HG03439 (cell line): ENCODE measurements at regions not wholly inside any gene's neighbourhood (a gene's known extent, or its start where the extent isn't known, plus 50 kb on each side); places are given as distances from the start of the nearest gene placed in this dataset.
"Not testable (repeated sequence)": the region's sequence is repeated elsewhere in the genome, so short reads cannot be mapped to it uniquely, and the experiment has no call there.

Experiments
- ATAC-seq: cut with Tn5 transposase; IDR thresholded peaks from one replicate; pipeline ENCODE4 v1.9.1; 2021; ENCODE audit warnings: mild to moderate bottlenecking, moderate library complexity; ENCODE audit not compliant: unreplicated experiment

GRCh38 chr14:71803539-71804260 lies 128.5 kb upstream of the RGS6 start:
- ATAC-seq = no peak

- ATAC-seq = no peak
These were observed 127.2 kb upstream of the RGS6 start for GRCh38 chr14:71804992-71805391.

- ATAC-seq = not testable (repeated sequence)
These were observed 125.2 kb upstream of the RGS6 start for GRCh38 chr14:71807049-71807448.

- ATAC-seq = not testable (repeated sequence)
These were observed 121.4 kb upstream of the RGS6 start for GRCh38 chr14:71810800-71811199.

- no peak for ATAC-seq
These were observed 119.5 kb upstream of the RGS6 start for GRCh38 chr14:71812693-71813092.

- no peak for ATAC-seq
These were observed 117.1 kb upstream of the RGS6 start for GRCh38 chr14:71815110-71815509.

GRCh38 chr14:71824816-71825215 lies 107.4 kb upstream of the RGS6 start:
- ATAC-seq = no peak

- ATAC-seq = no peak
These were observed 98.8 kb upstream of the RGS6 start for GRCh38 chr14:71833476-71833875.

- no peak for ATAC-seq
These were observed 97.7 kb upstream of the RGS6 start for GRCh38 chr14:71834284-71835204.

GRCh38 chr14:71852181-71852580 lies 80.0 kb upstream of the RGS6 start:
- no peak for ATAC-seq

GRCh38 chr14:71855399-71856036 lies 76.7 kb upstream of the RGS6 start:
- ATAC-seq = no peak

- no peak for ATAC-seq
These were observed 75.9 kb upstream of the RGS6 start for GRCh38 chr14:71856199-71856919.

GRCh38 chr14:71863049-71863448 lies 69.2 kb upstream of the RGS6 start:
- no peak for ATAC-seq

- no peak for ATAC-seq
These were observed 68.5 kb upstream of the RGS6 start for GRCh38 chr14:71863766-71864165.
